NCI-H128 (cell line): ENCODE measurements at regions not wholly inside any gene's neighbourhood (a gene's known extent, or its start where the extent isn't known, plus 50 kb on each side); places are given as distances from the start of the nearest gene placed in this dataset.

Experiments used
- DNase-seq: peaks from one replicate; lab custom pipeline; 2025; ENCODE audit not compliant: unreplicated experiment; lab: John Stamatoyannopoulos, UW

DNA sequence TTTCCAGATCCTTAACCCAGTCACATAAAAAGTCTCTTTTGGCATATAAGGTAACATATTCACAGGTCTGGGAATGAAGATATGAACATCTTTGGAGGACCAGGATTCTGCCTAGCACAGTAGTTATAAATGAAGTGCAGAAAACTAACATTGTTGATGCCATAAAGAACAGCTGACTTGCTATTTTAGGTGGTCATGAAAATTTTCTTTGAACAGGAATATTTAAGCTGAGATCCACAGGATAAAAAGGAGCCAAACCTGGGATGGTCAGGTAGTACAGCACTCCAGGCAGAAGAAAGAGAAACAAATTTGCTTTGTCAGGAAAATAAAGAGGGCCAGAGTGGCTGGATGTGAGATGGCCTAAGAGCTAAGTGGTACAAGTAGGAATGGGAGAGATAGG is 80.0 kb downstream of the CENPW start:
- DNase-seq: no peak

DNA sequence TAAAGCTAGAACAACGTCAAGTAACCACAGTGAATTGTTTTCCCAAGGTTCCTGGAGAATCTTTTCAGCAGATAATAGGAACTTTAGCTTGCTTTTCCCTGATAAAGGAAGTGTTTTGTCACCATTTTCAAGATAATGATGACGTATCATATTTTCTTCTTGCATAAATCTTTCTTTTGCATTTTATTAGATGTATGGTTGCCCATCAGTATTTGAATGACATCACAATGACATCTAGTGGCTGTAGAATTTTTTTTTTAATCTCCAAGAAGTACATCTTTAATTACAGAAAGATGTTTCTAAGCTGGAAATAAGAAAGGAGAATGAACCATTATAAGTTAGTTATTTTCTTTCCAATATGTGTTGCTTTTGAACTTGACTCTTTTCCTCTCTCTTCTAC is 83.0 kb downstream of the CENPW start:
- no peak for DNase-seq

DNA sequence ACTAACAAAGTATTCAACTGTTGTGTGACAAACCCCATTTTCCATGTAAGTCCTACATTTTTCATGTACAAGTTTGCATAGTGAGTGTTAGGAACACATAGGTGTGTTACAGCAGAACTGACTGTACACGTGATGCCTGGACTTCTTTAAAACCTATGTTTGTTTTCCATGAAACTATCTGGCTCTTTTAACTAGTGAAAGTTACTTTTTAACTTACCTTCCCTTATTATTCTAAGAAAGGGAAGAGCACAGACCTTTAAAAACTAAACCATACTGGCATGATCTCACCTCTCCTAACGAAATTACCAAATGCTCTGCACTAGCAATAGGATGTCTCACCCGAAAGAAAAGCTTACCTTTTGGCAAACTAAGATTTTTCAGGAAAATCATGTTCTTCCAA is 87.8 kb downstream of the CENPW start:
- DNase-seq: no peak

DNA sequence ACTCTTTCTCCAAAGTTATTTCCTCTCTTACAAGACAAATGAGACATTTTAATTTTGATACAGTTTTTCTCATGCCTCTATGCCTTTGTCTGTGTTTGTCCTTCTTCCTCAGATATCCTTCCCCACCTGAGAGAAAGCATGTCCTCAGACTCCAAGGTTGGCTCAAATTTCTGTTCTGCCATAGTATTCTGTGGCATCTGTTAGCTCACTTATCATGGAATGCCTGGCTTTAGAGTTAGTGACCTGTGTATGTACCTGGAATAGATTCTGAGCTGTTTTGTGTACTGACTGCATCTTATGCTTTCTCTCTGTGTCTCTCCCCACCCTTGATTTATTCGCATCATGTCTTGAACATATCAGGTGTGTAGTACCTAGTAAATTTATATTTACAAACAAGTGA is 90.0 kb downstream of the CENPW start:
- DNase-seq: no peak

DNA sequence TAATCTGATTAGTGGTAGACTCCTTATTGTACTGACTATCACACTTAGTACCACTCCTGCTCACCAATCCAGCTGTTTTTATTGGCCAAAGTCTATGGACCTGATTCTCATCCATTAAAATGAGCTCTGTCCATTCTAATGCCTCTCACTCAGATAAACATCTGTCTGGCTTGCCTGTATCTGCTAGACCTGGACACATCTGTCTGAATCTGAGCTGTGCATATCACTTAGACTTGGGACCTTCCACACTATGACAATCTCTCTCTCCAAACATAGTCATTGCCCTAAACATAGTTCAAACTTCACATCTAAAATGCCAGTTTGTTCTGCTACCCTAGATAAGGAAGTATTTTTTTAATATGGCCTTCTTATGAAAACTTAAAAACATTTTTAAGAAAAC is 92.6 kb downstream of the CENPW start:
- DNase-seq: no peak

DNA sequence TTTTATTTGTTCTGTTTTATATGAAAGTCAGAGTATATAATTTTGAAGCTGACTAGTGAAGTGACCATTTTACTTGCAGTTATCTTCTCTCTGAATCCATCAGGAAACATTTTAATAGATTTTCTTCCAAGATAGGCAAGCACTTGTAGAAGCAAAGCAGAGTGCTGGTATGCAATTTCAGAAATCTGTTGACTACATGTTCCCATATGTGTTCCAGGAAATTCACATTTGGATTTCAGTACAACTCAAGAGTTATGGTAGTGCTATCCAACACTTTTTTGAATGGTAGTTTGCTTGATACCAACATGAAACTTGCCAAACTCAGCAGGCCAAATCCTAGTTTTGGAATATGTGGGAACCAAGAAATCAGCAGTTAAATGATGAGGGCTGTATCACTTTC is 94.0 kb downstream of the CENPW start:
- DNase-seq: no peak

DNA sequence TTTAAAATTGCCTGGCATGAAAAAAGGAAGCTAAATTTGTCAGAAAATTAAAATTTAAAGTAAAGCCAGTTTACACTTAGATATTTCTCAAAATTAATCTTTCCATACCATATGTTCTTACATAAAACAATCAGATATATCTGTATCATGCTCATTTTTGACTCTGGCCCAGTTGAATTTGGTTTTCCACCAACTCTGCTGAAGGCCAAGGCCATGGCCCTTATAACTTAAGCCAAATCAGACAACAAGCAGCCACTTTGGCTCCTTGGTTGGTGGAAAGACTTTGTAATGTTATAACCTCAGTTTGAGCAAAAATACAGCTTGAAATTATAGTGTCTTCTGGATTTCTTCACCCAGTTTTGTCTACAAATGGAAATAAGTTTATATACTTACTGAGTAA is 97.3 kb downstream of the CENPW start:
- no peak for DNase-seq

DNA sequence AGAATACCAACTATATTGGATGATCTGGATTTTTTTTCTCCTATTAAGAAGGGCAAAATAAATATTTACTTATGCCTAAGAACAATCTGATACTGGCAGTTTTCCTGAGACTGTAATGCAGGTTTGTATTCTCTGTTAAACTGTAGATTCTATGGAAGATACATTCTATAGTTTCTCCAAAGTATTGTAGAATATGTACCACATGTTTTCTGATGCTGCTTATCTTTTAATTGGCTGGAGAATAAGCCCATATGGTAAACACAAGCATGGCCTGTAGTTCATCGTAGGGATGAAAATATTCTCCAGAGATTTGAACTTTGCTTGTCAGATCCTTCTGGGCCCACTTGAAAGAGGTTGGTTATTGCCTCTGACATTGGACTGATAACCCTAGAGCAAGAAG is 99.1 kb downstream of the CENPW start:
- no peak for DNase-seq

DNA sequence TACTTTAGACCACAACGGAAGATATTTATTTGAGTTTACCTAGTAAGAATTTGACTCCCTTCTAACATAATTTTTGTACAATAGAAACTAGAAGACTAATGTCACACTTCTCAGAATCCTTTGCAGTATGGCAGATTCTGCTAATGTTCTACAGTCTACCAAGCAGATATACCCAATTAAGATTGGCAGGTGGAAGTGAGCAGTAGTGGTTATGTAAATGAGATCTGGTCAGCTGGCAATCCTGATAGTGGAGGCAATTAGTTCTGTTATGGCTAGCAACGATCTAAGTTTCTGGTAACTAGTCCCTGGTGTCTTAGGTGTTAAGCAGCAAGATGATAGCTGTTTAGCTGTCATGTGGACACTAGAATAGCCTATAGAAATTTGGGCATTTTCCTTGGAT is 101.0 kb downstream of the CENPW start:
- DNase-seq: no peak

DNA sequence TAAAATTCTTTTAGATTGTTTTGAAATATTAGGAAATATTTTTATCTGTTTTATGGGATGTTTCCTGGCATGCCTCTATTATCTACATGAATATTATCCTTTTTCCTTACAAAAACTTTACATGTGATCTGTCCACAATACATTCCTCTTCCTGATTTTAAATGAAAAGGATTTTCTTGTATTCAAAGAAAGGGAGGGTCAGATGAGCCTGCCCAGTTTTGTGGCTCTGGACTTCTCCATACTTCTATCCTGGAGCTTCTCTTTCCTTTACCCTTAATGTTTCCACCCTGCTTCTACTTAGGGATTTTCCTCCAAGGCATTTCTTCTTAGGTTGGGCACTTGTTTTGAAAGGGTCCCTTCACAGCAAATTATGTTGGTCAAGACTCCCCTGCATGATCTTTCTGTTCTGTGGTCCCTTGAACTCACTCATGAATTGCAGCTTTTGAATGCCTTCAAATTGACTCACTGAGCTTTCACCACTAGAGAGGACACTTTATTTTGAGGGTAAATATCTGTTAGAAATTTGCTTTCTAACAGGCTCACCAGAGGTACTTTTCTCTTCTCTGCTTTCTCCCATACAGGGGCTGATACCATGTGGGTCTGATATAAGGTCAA is 104.9 kb downstream of the CENPW start:
- no peak for DNase-seq

DNA sequence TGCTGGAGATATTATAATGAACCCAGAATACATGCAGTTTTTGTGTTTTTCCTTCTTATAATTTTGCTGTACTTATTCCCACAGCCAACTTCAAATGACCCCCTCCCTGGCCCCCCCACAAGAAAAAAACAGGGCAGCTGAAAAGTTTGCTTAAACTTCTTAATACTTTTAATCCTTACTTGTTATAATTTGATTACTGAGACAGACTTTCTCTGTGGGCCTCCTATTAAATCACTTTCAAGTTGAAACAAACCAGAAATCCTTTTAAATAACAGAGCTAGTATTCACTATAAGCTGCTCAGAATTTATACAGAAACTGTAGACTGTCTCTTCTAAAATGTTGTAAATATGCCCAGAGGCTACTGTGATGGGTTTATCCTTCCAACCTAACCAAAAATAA is 106.3 kb downstream of the CENPW start:
- DNase-seq: no peak

DNA sequence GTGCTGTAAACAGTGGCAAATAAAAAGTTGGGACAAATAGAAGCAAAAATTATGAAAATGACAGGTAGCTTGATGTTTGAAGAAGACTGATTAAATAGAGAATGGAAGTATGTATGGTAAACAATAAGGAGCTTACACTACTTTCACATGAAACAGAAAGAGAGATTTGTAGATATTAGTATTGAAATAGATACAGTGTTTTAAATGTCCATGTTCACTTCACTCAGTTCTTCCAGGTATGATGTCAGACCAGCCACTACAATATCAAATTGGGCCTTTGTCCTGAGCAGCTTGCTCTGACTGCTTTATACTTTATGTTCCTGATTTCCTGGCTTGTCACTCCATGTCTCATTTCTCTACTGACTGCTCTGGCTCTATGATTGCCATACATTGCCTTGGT is 107.5 kb downstream of the CENPW start:
- DNase-seq: no peak

DNA sequence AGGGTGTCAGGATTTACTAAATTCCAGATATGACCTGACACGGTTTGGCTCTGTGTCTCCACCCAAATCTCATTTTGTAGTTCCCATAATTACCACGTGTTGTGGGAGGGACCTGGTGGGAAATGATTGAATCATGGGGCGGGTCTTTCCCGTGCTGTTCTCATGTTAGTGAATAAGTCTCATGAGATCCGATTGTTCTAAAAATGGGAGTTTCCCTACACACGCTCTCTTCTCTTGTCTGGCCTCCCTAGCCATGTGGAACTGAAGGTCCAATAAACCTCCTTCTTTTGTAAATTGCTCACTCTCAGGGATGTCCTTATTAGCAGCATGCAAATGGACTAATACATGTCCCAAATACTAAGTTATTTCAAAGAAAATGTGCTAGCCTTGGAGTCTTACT is 121.1 kb downstream of the CENPW start:
- no peak for DNase-seq

DNA sequence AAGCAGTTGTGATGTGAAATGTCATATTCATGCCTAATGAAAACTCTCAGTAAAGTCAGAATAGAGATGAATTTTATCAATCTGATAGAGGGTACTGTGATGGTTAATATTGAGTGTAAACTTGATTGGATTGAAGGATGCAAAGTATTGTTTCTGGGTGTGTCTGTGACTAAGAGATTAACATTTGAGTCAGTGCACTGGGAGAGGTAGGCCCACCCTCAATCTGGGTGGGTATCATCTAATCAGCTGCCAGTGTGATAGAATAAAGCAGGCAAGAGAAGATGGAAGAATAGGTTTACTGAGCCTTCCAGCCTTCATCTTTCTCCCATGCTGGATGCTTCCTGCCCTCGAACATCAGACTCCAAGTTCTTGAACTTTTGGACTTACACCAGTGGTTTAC is 124.3 kb downstream of the CENPW start:
- DNase-seq: no peak

DNA sequence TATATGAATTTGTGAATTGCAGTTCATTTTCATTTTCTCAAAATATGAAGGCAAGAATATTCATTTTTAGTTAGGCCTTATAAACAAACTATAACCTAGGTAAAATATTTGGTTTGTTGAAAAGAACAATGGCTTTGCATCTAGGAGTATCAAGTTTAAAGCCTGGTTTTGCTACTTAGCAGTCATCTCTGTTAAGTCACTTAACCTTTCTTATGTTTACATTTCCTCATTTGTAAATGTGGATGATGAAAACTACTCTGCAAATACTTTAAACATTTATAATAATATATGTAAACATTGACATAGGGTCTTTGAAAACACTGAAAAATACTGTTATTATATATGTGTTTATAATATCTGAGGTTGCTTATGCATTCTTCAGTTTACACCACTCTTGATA is 135.5 kb downstream of the CENPW start:
- no peak for DNase-seq

DNA sequence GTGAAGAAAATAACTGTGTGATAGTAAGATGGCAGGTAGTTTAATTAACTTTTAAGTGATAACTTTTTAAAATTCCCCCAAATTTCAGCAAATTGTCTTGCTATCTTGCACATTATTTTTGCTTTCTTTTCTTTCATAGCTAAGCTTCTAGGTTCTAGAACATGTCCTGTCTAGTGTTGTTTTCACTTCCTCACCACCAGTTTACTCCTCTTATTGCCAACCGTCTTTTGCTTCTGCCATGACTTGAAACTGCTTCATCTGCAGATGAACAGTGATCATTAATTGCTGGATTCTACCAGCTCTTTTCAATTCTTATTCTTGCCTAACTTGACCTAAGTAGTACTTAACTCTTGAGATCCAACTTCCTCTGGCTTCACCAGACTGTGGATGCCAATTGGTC is 137.8 kb downstream of the CENPW start:
- no peak for DNase-seq

DNA sequence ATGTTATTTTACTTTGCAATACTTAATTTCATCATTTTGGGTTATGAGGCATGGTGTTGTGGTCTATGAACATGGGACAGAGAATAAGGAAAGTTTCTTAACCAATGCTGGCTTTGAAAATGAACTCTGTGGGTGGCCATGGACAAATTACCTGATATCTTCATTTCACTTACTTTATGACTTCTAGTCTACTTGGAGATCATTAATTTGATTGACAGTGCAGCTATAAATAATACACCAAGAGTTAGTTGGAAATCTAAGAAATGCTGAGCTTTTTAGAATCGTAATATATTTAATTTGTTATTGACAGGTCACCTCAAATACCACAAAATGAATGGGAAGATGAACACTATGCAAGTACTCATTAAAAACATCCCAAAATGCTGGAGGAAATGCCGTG is 140.4 kb downstream of the CENPW start:
- DNase-seq: no peak

DNA sequence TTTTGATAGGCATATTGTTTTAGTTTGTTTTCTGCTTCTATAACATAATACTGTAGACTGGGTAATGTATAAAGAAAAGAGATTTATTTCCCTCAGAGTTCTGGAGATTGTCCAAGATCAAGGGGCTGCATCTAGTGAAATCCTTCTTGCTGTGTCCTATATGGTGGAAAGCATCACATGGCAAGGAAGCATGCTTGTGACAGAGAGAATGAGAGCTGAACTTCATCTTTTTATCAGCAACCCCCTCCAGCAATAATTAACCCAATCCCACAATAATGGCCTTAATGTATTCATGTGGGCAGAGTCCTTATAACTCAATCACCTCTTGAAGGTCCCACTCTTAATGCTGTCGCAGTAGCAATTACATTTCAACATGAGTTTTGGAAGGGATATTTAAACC is 141.4 kb downstream of the CENPW start:
- DNase-seq: no peak

DNA sequence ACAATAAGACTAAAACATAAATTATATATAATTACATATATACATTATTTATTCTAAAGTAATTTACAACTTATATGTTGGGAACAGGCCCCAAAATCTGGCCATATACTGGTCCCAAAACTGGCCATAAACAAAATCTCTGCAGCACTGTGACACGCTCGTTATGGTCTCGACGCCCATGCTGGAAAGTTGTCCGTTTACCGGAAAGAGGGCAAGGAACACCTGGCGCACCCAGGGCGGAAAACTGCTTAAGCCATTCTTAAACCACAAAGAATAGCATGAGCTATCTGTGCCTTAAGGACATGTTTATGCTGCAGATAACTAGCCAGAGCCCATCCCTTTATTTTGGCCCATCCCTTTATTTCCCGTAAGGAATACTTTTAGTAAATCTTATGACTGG is 164.9 kb downstream of the CENPW start:
- no peak for DNase-seq

DNA sequence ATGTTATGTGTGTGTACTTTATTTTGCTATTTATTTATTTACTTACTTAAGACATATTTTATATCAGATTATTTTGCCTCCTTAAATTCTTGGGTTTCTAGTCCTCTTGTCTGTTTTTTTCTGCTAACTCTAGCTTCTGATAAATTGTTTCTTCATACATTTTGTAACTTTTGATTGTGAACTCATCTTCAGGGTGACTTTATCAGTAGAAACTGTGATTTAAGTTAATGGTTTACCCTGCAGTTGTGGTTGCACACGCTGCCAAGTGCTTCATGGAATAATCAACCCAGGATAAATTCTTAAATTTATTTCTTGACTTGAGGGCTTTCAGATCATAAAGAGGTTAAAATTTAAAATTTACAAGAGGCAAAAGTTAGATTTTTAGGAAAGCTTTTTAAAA is 173.3 kb downstream of the CENPW start:
- no peak for DNase-seq

DNA sequence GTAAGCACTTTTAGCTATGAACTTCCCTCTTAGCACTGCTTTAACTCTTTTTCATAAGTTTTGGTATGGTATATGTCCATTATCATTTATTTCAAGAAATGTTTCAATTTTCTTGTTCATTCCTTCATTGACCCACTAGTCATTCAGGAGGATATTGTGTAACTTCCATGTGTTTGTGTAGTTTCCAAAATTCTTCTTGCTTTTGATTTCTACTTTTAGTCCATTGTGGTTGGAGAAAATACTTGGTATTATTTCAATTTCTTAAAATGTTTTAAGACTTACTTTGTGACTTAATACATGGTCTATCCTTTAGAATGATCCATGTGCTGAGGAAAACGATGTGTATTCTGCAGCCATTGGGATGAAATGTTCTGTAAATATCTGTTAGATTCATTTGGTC is 176.5 kb downstream of the CENPW start:
- no peak for DNase-seq

DNA sequence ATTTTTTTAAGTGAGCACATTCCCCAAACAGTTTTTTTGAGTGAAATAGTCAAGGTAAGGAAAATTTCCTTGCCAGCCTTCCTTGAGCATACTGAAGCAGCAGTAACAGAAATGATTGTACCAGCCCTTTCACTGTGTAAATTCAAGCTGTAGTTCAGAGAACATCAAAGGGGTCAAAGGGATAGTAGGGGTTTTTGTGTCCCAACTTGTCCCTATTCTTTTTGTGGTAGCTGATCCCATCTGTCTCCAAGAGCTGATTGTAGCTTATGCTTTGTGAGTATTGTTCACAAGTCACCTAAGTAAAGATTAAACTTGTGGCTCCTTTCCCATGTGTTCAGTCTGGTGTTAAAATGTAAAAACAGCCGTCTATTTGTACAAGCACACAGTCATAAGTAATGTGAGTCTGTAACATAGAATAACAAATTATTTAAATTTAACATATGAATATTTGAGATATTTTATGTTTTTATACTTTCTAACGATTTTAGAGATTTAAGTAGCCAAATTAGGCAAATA is 185.0 kb downstream of the CENPW start:
- no peak for DNase-seq

DNA sequence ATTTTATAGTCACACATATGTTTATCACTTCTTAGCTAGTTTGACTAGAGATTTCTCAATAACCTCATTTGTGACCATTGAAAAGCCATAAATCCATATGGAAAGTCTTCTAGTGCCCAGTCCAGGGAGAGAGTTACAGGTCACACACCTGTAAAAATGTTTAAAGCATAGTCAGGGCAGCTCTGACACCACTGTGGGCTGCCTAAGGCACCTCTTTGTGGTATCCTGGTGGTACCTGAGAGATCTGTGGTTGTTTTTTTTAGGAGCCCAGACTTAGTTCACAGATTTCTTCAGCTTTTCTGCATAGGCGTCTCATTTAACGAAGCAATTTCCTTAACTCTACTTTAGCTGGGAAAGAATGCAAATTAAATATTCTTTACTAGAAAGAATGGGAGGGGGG is 186.6 kb downstream of the CENPW start:
- DNase-seq: no peak
